ENCODE measurements at regions not wholly inside any gene's neighbourhood (a gene's known extent, or its start where the extent isn't known, plus 50 kb on each side); places are given as distances from the start of the nearest gene placed in this dataset.

DNA sequence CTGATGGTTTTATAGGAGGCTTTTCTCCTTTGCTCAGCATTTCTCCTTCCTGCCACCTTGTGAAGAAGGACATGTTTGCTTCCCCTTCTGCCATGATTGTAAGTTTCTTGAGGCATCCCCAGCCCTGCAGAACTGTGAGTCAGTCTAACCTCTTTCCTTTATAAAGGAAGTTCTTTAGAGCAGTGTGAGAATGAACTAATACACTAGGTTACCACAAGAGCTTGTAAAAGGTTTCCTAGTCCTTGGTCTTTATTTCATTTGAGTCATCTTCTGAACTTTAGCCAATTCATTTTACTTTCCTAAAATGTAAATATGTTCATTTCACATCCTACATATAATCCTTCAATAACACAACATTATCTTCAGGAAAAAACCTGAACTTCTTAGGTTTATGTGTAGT is 365.3 kb downstream of the HHIPL2 start:
- no peak overlapping the region for H4K5ac ChIP-seq (ENCODE audit: insufficient read length, low read depth, low read length)
- H3K36me3 ChIP-seq (ENCODE audit: control insufficient read depth in 2 of 4, insufficient read depth in 4 of 4, low read length in 3 of 4): no peaks in the 10 kb centered on the region
- no peak overlapping the region for H2BK12ac ChIP-seq (ENCODE audit: low read depth, low read length)
- H4K91ac ChIP-seq (replicated peaks; ENCODE audit: insufficient read length, low read length): no peak overlapping the region
- no peaks in the 10 kb centered on the region for H4K20me1 ChIP-seq (replicated peaks in 1 of 2; ENCODE audit: control insufficient read depth in 1 of 2, insufficient read depth in 2 of 2, low read length in 2 of 2)
- H2AFZ ChIP-seq (ENCODE audit: low read length): no peak overlapping the region
- no peaks in the 10 kb centered on the region for H3K27me3 ChIP-seq (replicated peaks in 1 of 4; ENCODE audit: control insufficient read depth in 3 of 4, extremely low read depth in 1 of 4, insufficient read depth in 3 of 4, low read length in 3 of 4)
- no peaks in the 10 kb centered on the region for H3K23me2 ChIP-seq (ENCODE audit: low read depth, low read length)
- CTCF ChIA-PET (ENCODE audit: partially characterized antibody): interaction anchor here (0.7 kb wide), 2 partner anchors 69 to 405 kb away, joined by 3 read pairs; no protein-coding TSS in a partner anchor
- H4K8ac ChIP-seq (ENCODE audit: extremely low read depth, insufficient read depth, low read length): no peak overlapping the region
- no peaks in the 10 kb centered on the region for H3K79me1 ChIP-seq (ENCODE audit: low read depth, low read length)
- no peak overlapping the region for H3K27ac ChIP-seq (ENCODE audit: low read depth, low read length)
- POLR2A ChIA-PET (ENCODE audit: partially characterized antibody): no interaction called here
- H3K4me3 ChIP-seq (ENCODE audit: extremely low read depth in 1 of 4, insufficient read depth in 2 of 4, low read depth in 3 of 4, low read length in 4 of 4): no peak overlapping the region
- H3K79me2 ChIP-seq (ENCODE audit: control insufficient read depth in 1 of 2, insufficient read depth in 2 of 2, low read length in 2 of 2): no peaks in the 10 kb centered on the region
- H2AK5ac ChIP-seq (ENCODE audit: low read depth, low read length): no peak overlapping the region
- no peaks in the 10 kb centered on the region for H3K9me3 ChIP-seq (ENCODE audit: insufficient read depth in 2 of 2, low read depth in 1 of 2, low read length in 1 of 2)
- H3K9ac ChIP-seq (replicated peaks in 1 of 4; ENCODE audit: extremely low read depth in 1 of 4, low read depth in 3 of 4, low read length in 3 of 4): no peak overlapping the region
- TF ChIP-seq MAFK (IDR thresholded peaks at IDR 0.05; ENCODE audit: low read depth, low read length) (no peak), TBP (IDR thresholded peaks at IDR 0.05; ENCODE audit: low read depth, low read length) (no peak), SP1 (IDR thresholded peaks at IDR 0.05; ENCODE audit: low read depth, low read length) (no peak), EP300 (IDR thresholded peaks at IDR 0.05; ENCODE audit: borderline replicate concordance in 1 of 2, low read depth in 2 of 2, low read length in 2 of 2) (no peak), NANOG (IDR thresholded peaks at IDR 0.05; ENCODE audit: insufficient read depth, low read depth, low read length, poor library complexity, severe bottlenecking) (no peak)
- FAIRE-seq (no peak), DNase-seq (ENCODE audit: low read depth in 1 of 2, low spot score in 2 of 2) (no peak)
- H3K4ac ChIP-seq (replicated peaks; ENCODE audit: insufficient read length, low read depth, low read length): no peak overlapping the region
- H2BK20ac ChIP-seq (ENCODE audit: low read length): no peak overlapping the region
- no peak overlapping the region for H3K4me2 ChIP-seq (ENCODE audit: insufficient read depth in 1 of 2, low read depth in 2 of 2, low read length in 2 of 2)
- H3K4me1 ChIP-seq (replicated peaks in 1 of 4; ENCODE audit: control insufficient read depth in 3 of 4, insufficient read depth in 4 of 4, low read length in 3 of 4): no peaks in the 10 kb centered on the region
- H3K56ac ChIP-seq (replicated peaks; ENCODE audit: insufficient read length, low read depth, low read length): no peak overlapping the region
- no peak overlapping the region for H2BK120ac ChIP-seq (replicated peaks; ENCODE audit: low read depth, low read length)
- H3K14ac ChIP-seq (ENCODE audit: insufficient read length): no peak overlapping the region
- H3K23ac ChIP-seq (ENCODE audit: insufficient read length): no peak overlapping the region
- H2BK5ac ChIP-seq (ENCODE audit: low read depth, low read length): no peak overlapping the region
- H3K18ac ChIP-seq (ENCODE audit: extremely low read depth, low read length): no peak overlapping the region
- H2BK15ac ChIP-seq (ENCODE audit: low read length): no peak overlapping the region

Data from H1 (cell line).